ENCODE measurements at regions not wholly inside any gene's neighbourhood (a gene's known extent, or its start where the extent isn't known, plus 50 kb on each side); places are given as distances from the start of the nearest gene placed in this dataset.

GRCh38 chr3:28682121-28682520 lies 333.5 kb upstream of the AZI2 start:
- no peak for TF ChIP-seq CTCF (IDR thresholded peaks at IDR 0.05)
- no peak for TF ChIP-seq SIN3A (IDR thresholded peaks at IDR 0.05; ENCODE audit: borderline replicate concordance, insufficient read depth, low read depth, low read length)
- no peak for TF ChIP-seq POLR2AphosphoS5 (IDR thresholded peaks at IDR 0.05; ENCODE audit: low read depth, low read length)
- TF ChIP-seq TCF7L2 (IDR thresholded peaks at IDR 0.05; ENCODE audit: low read depth, low read length) = no peak
- no peak for TF ChIP-seq REST (IDR thresholded peaks at IDR 0.05; ENCODE audit: insufficient read depth in 1 of 2, low read depth in 2 of 2, low read length in 1 of 2)
